HG02973 (cell line): ENCODE measurements at regions not wholly inside any gene's neighbourhood (a gene's known extent, or its start where the extent isn't known, plus 50 kb on each side); places are given as distances from the start of the nearest gene placed in this dataset.

Experiments
- ATAC-seq: cut with Tn5 transposase; IDR thresholded peaks from one replicate; pipeline ENCODE4 v1.9.1; 2021; ENCODE audit warnings: moderate library complexity; ENCODE audit not compliant: unreplicated experiment

DNA sequence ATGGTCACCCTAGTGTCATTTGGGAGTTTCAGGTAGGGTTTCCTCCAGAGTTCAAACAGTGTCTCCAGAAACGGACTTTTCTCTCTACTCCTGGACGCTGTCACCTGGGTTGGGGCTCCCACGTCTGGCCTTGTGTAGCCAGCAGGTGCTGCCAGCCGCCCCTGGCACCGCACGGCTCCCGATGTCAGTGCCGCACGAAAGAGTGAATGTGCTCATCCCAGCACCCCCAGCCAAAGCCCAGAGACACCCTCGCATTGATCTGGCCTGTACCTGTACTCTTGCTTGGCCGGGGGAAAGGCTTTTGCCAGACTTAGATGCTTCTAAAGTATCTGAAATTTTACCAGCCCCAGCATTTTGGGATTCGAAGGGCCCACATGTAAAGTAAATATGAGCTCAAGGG is 351.9 kb downstream of the C16orf95 start:
- ATAC-seq: no peak

DNA sequence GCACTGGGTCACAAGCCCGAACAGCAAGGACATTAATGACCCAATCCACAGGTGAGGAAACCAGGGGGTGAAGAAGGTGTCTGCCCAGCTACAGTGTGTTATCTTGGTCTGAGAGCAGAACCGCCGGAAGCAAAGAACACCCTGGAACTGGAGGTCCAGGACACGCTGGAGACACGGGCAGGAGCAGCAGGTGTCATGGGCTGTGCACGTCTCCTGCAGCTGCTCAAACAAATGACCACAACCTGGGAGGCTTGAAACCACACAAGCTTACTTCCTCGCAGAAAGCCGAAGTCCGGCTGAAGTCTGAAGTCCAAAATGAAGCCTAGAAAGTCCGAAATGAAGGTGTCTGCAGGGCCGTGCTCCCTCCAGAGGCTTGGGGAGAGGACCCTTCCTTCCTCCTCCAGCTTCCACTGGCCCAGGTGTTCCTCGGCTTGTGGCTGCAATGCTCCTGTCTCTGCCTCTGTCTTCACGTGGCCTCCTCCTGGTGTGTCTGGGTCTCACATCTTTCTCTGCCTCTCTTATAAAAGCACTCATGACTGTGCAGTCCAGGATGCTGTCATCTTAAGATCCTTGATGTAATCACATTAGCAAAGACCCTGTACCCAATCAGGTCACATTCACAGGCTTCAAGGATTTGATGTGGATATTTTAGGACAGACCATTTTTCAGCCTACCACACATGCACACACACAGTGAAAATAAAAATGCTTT is 351.2 kb downstream of the C16orf95 start:
- no peak for ATAC-seq

DNA sequence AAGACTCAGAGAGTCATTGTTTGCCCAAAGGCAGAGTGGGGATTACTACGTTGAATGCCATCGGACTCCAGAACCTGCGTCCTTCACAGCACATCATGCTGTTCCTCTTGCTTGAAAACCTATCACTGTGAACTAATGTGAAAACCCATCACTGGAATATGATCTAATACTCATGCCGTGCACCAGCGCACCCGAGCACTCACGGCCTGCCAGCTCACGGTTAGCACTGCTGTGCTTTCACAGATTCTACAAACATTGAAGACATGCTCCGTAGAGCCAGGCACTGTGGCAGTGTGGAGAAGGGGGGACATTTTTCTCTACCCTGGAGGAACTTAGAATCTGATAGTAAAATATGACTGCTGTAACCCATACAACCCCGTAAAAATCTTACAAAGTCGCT is 350.4 kb downstream of the C16orf95 start:
- no peak for ATAC-seq

DNA sequence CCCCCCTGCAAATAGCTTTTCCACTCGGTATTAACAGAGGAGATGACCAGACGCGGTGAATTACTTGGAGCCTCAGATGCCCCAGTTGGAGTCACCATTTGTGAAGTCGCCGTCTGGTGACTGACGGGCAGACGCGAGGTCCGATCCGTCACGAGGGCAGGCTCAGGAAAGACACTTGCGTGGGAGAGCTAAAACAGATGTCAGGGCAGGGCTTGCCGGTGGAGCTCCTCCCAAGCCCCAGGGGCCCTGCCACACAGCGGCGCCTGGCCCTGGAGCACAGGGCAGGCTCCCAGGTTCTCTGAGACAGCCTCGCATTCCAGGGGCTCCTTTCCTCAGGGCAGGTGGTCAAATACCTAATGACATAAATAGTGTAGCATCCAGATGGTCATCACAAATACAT is 348.3 kb downstream of the C16orf95 start:
- no peak for ATAC-seq

DNA sequence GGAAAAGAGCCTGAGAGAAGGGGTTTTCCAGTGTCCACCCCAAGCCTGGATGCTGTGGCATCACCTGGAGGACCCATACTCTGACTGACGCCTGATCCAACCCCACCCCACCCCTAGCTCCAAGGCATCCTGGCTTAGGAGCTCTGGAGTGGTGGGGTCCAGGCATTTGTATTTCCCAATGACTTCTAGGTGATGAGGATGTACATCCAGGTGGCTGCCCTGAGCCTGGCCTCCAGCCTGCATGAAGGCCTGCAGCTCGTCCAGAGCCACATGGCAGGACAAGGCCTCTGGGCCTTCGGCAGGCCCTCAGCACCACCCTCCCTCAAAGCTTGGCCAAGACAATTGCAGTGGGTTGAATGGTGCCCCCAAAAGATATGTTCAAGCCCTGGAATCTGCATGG is 347.5 kb downstream of the C16orf95 start:
- ATAC-seq: no peak

DNA sequence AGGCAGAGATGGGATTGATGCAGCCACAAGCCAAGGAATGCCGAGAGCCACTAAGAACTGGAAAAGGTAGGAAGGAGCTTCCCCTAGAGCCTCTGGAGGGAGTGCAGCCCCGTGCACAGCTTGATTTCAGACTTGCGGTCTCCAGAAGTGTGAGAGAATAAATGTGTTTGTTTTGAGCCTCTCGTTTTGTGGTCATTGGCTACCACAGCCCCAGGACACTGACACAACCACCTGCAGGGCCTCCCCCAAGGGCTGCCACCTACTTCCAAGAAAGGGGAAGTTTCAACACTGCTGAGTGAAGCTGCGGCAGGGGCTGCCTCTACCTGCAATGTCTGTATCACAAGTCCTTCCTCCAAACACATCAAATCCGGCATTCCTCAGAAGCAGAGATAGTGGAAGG is 346.9 kb downstream of the C16orf95 start:
- no peak for ATAC-seq

DNA sequence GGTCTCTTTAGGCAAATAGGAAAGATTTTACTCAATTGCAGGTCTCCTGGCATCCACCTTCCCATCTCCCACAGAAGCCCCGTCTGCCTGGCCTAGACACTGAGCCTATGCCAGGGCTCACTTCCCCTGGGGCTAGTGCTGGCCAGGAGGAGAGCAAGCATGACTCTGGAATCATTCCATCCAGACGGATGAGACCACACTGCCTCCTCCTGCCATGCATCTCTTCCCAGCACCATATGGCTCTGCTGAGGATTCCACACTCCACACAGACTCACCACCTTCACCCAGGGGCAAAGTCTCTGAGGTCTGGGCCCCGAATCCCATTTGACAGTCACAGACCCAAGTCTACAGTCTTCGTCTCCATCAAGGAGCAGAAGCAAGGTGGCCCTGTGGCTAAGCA is 346.5 kb downstream of the C16orf95 start:
- no peak for ATAC-seq

DNA sequence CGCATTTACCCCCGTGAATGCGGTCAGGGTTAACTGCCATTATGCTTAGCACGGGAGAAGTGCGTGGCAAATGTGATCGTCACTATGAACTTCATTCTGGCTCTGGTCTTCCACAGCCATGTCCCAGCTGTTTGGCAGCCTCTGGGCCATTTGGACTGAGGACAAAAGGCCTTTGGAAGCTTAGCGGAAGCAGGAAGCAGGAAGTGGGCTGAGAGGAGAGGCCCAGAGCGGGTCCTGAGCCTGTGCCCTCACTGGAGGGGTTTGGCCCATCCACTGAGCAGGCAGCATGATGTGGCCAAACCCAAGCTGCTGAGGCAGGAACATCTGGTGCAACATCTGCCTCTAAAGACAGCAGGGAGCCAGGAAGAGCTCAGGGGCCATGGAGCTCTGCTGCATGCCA is 345.9 kb downstream of the C16orf95 start:
- no peak for ATAC-seq

DNA sequence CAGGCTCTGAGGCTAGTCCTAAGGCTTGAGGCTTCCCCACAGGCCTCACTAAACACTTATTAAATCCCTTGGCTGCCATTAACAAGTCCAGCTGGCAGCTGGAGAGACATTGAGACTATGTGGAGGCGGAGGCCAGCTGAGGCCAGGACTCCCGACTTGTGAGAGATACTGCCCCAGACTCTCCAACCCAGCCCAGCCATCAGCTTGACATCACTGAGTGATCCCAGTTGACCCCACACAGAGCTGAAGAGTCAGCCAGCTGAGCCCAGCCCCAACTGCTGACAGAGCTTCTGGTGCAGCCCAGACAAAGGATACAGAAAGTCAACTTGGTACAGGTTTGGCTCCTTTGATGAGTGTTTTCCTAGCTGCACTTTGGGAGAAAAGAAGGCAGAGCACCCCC is 343.1 kb downstream of the C16orf95 start:
- ATAC-seq: no peak

DNA sequence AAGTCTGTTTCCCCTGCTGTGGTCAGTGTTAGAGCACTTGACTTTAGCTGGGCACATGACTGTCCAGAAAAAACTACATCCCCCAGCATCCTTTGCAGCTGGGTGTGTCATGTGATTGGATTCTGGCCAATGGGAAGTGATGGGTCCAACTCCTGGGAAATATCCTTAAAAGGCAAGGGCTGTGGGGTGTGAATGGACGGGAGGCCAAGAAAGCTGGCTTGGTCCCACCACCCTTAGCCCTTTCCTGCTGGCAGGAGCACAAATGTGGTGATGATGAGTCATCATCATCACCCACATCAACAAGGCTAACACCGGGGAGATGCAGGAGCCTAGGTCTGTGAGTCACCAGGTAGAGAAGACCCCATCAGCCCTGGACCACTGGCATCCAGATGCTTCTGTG is 341.7 kb downstream of the C16orf95 start:
- ATAC-seq: no peak

DNA sequence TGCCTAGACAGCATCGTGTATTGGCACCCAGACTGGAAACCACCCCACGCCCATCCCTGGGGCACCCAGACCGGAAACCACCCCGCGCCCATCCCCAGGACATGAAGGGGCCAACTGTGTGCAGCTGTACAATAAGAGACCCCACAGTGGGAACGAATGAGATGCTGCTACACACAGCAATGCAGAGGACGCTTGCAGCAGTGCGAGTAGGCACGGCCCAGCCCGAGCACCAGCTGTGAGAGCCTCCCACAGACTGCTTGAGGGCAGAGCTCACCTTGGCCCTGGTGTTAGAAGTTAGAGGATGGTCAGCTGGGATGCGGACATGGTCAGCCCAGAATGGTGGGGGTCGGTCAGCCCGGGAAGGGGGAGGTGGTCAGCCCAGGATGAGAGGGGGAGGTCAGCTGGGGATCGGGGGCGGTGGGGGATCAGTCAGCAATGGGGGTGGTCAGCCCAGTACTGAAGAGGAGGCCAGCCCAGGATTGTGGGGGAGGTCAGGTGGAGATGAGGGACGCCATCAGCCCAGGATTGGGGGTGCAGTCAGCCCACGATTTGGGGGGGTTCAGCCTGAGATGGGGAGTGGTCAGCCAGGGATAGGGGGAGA is 340.0 kb downstream of the C16orf95 start:
- ATAC-seq: no peak

DNA sequence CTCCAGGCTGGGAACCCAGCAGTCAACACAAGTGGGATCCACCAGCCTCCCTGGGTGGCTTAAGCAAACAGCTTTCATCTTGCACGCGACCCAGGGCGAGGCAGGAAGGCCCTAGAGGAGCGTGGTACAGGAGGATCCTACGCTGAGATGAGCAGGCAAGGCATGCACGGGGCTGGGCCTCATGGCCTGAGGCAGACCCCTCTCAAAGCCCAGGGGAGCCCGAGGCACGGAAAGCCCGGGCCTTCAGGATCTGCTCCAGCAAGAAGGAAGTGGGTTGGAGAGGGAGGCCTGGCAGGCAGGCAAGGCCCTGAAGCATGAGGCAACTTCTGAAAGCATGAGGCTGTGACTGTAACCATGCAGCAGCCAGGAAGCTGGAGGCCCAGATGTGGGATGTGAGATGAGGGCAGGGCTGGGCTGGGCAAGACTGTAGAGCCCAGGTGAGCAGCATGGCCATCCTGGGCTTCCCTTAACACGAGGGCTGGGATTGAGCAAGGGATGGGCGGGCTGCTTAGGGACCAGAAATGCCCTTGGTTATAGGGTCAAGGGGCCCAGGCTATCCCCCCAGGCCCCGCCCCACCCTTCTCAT is 338.7 kb downstream of the C16orf95 start:
- ATAC-seq: no peak

DNA sequence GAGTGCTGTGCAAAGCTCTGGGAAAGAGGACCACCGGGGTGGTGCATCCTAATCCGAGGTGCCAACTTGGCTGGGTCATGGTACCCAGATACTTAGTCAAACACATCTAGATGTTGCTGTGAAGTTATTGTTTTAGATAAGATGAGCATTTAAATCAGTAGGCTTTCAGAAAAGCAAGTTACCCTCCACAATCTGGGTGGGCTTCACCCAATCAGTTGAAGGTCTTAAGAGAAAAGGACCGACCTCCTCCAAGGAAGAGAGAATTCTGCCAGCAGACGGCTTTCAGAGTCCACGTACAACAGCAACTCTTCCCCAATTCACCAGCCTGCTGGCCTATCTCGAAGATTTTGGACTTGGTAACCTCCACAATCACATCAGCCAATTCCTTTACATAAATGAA is 338.1 kb downstream of the C16orf95 start:
- no peak for ATAC-seq

DNA sequence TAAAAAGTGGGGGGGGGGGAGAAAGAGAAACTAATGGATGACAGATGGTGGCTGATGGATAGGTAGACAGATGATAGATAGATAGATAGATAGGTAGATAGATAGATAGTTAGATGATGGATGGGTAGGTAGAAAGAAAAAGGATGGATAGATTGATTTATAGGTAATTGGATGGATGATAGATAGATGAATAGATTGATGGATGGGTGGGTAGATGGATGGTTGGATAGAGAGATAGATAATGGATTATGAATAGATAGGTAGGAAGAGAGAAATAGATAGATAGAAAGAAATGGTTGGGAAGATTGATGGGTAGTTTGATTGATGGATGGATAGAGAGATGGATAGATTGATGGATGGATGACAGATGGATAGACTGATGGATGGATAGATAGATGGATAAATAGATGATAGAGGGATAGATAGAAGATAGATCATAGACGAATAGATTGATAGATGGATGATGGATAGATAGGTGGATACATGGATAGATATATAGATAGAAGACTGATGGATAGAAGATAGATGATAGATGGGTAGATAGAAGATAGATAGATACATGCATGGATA is 337.1 kb downstream of the C16orf95 start:
- ATAC-seq: no peak

DNA sequence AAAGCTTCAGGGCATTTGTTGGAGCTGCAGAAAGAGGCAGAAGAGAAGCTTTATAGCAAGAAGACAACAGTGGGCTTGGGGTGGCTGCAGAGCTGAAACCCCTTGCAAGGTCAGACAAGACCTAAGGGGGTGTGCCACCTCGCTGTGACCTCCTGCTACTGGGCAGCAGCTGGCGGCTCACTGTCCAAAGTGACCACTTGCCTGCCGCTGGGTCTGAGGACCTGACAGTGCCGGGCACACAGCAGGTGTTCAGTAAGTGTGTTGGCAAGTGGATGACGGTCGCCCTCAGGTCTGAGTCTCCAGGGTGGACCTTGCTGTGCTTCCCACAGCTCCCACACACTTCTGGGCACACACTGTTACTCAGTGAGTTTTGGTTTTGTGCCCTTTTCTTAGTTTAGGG is 336.5 kb downstream of the C16orf95 start:
- no peak for ATAC-seq

DNA sequence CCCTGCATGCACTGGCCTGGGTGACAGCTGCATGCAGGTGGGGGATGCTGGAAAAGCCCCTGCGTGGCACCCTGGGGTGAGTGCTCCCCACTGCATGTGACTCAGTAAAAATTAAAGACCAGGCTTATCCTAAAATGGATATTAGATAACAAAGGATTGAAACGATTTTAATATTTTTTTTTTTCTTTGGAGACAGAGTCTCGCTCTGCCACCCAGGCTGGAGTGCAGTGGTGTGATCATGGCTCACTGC is 334.9 kb downstream of the C16orf95 start:
- no peak for ATAC-seq

DNA sequence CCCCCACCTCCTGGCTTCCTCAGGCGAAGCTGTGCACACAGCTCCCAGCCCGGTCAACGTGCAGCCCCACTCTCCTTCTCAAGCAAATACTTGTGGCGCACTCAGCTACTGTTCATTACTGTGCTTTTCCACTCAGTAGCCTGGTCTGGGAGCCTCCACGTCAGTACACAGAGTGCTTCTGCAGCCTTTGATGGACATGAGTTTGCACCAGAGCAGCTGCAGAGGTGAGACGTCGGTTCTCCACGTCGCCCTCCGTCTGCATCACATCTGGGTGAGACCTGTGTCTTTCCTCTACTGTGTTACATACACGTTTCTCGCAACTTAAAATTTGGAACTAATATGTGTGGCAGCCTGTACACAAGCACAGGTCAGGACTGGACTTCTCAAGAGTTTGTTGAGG is 334.3 kb downstream of the C16orf95 start:
- ATAC-seq: no peak

DNA sequence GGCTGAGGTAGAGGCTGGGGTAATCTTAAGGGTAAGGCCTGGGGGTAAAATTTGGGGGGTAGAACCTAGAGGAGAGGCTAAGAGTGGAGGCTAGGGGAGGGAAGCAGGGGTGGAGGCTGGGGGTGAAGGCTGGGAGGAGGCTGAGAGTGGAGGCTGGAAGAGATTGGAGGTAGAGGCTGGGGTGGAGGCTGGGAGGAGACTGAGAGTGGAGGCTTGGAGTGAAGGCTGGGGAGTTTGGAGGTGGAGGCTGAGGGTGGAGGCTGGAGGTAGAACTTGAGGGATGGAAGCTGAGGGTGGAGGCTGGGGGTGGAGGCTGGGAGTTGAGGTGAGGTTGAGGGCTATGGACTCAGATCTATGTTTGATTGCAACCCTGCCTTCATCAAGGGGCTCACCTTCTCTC is 333.6 kb downstream of the C16orf95 start:
- no peak for ATAC-seq

DNA sequence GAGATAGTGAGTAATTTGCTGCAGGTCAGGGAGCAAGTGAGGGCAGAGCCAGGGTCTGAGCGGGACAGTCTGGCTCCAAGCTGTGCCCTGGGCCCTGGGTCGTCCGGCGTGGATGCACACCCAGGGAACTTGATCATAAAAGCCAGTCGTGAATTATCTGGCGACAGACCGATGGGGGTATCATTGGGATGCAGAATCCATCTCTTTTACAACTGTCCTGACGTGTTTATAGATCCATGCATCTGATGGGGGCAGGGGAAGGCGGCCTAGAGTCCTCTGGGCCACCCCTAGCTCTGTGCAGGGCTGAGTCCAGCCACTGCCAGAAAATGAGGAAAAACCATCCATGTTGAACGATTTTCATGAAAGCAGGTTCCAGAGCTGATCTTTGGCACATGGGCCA is 332.8 kb downstream of the C16orf95 start:
- no peak for ATAC-seq

DNA sequence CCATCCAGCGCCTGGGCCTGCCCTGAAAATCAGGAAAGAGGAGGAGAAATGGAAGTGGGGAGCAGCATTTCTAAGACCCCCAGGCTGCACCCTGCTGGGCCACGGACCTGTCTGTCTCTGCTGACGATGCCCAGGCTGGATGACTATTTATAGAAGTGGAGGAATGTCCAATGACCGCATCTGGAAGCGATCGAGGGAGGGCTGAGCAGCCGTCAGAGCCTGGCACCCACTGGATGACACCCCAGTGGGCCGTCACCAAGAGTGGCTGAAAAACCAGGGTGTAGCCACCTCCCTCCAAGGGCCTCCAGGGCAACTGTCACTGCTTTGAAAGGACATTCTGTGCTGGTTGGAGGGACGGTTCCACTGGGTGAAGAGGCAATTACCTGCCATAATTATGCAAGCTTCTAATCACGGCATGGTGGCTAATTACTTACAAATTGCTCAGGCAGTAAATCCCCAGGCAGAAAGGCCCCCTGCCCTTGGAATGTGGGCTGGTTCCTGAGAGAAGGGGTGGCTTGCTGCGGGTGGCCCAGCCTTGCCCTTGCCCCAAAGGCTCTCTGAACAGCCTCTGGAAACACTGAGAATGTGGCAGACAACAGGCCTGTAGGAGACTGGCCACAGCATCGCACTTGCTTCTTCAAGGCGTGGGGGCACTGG is 332.1 kb downstream of the C16orf95 start:
- no peak for ATAC-seq

DNA sequence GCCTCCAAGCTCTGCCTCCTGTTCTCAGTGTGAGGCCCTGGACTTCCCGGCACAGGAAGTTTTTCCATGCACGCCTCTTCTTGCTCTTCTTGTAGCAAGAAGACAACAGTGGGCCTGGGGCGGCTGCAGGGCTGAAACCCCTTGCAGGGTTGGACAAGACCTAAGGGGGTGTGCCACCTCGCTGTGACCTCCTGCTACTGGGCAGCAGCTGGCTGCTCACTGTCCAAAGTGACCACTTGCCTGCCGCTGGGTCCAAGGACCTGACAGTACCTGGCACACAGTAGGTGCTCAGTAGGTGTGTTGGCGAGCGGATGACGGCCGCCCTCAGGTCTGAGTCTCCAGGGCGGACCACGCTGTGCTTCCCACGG is 331.6 kb downstream of the C16orf95 start:
- no peak for ATAC-seq

DNA sequence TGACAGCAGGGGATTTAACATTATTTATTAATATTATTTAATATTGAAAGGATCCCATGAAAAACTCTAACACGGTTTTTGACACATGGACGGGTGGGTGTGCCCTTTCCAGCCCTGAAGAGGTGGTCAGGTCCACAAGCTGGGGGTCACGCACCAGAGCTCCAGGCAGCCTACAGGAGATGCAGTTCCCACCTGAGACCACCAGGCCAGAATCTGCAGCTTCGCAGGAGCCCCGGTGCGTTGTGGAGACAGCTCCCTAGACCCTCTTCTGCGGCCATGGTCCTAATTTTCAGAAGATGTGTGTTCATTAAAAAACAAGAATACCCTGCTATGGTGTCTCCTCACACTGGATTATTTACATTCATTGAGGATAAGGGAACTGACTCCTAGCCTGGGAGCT is 331.1 kb downstream of the C16orf95 start:
- ATAC-seq: no peak
